ENCODE measurements at regions not wholly inside any gene's neighbourhood (a gene's known extent, or its start where the extent isn't known, plus 50 kb on each side); places are given as distances from the start of the nearest gene placed in this dataset.

- no peak for TF ChIP-seq CTCF (tag by site-specific recombination; IDR thresholded peaks at IDR 0.05)
- no peak for TF ChIP-seq ZNF776 (tag by site-specific recombination; IDR thresholded peaks at IDR 0.05; ENCODE audit: borderline replicate concordance)
- TF ChIP-seq SP2 (tag by site-specific recombination; IDR thresholded peaks at IDR 0.05), result no peak
- no peak for TF ChIP-seq ZNF629 (tag by site-specific recombination; IDR thresholded peaks at IDR 0.05)
- no peak for TF ChIP-seq ZNF114 (tag by site-specific recombination; IDR thresholded peaks at IDR 0.05)
These were observed 821.6 kb upstream of the ZEB2 start for GRCh38 chr2:145341536-145341935.

All from HEK293 (cell line).